H1 (cell line): ENCODE measurements at regions not wholly inside any gene's neighbourhood (a gene's known extent, or its start where the extent isn't known, plus 50 kb on each side); places are given as distances from the start of the nearest gene placed in this dataset.

Experiments
- CTCF ChIA-PET: fragments of 300-600 bp; sonication (Branson Sonifier 250); formaldehyde crosslinking; loops from one replicate; lab custom pipeline; 2021; ENCODE audit not compliant: partially characterized antibody; lab: Charles Lee
- POLR2A ChIA-PET: fragments of 300-600 bp; sonication (Branson Sonifier 250); formaldehyde crosslinking; loops from one replicate; lab custom pipeline; 2021; ENCODE audit warnings: inconsistent platforms; ENCODE audit not compliant: partially characterized antibody; lab: Charles Lee
- DNase-seq, 2 experiments: peaks; one replicate each; pipeline versions ENCODE4 v3.0.0 to v3.0.0-alpha.2; 2010 to 2022; ENCODE audit warnings: low spot score in 2 of 2, low read depth in 1 of 2, mixed read lengths in 1 of 2
- FAIRE-seq: peaks from 2 replicates; lab custom pipeline; 2011; peaks lifted over from hg19 to GRCh38; lab: Jason Lieb, UNC
- H2AFZ ChIP-seq: 2 replicates; pipeline ENCODE4 v1.8.1; 2012; ENCODE audit warnings: low read length, inconsistent platforms
- H2AK5ac ChIP-seq: 2 replicates; pipeline ENCODE4 v1.6.1; 2013; ENCODE audit warnings: low read depth, low read length
- H2BK120ac ChIP-seq: replicated peaks from 2 replicates; pipeline ENCODE3; 2013; ENCODE audit warnings: low read depth, low read length, inconsistent platforms
- H2BK12ac ChIP-seq: 2 replicates; pipeline ENCODE4 v1.6.1; 2013; ENCODE audit warnings: low read depth, low read length
- H2BK15ac ChIP-seq: 2 replicates; pipeline ENCODE4 v1.6.1; 2013; ENCODE audit warnings: low read length
- H2BK20ac ChIP-seq: 2 replicates; pipeline ENCODE4 v1.6.1; 2013; ENCODE audit warnings: low read length
- H2BK5ac ChIP-seq: 2 replicates; pipeline ENCODE4 v1.6.1; 2013; ENCODE audit warnings: low read depth, low read length
- H3K14ac ChIP-seq: 2 replicates; pipeline ENCODE4 v1.6.1; 2013; ENCODE audit warnings: inconsistent platforms; ENCODE audit not compliant: insufficient read length
- H3K18ac ChIP-seq: 2 replicates; pipeline ENCODE4 v1.6.1; 2013; ENCODE audit warnings: low read length; ENCODE audit errors: extremely low read depth
- H3K23ac ChIP-seq: 2 replicates; pipeline ENCODE4 v1.6.1; 2013; ENCODE audit warnings: inconsistent platforms; ENCODE audit not compliant: insufficient read length
- H3K23me2 ChIP-seq: 2 replicates; pipeline ENCODE4 v1.6.1; 2013; ENCODE audit warnings: low read depth, low read length
- H3K27ac ChIP-seq: 2 replicates; pipeline ENCODE4 v1.6.1; 2011; ENCODE audit warnings: low read depth, low read length, inconsistent platforms
- H3K27me3 ChIP-seq, 4 experiments: replicated peaks in 1 of 4; 1 replicate in 1 of 4; 2 replicates in 3 of 4; pipeline versions ENCODE4 v1.6.1 to v1.8.1; 2011 to 2013; ENCODE audit warnings: low read length in 3 of 4, mild to moderate bottlenecking in 3 of 4, inconsistent platforms in 2 of 4, mixed read lengths in 2 of 4, moderate library complexity in 1 of 4; ENCODE audit not compliant: control insufficient read depth in 3 of 4, insufficient read depth in 3 of 4; ENCODE audit errors: extremely low read depth in 1 of 4
- H3K36me3 ChIP-seq, 4 experiments: 2 replicates each; pipeline versions ENCODE4 v1.6.1 to v1.8.1; 2011 to 2013; ENCODE audit warnings: mild to moderate bottlenecking in 4 of 4, low read length in 3 of 4, moderate library complexity in 2 of 4, control low read depth in 1 of 4, inconsistent platforms in 1 of 4; ENCODE audit not compliant: insufficient read depth in 4 of 4, control insufficient read depth in 2 of 4
- H3K4ac ChIP-seq: replicated peaks from 2 replicates; pipeline ENCODE3; 2013; ENCODE audit warnings: low read length, low read depth, mixed read lengths, inconsistent platforms; ENCODE audit not compliant: insufficient read length
- H3K4me1 ChIP-seq, 4 experiments: replicated peaks in 1 of 4; 1 replicate in 1 of 4; 2 replicates in 3 of 4; pipeline versions ENCODE4 v1.6.1 to v1.8.1; 2011 to 2013; ENCODE audit warnings: low read length in 3 of 4, inconsistent platforms in 2 of 4, mixed read lengths in 1 of 4; ENCODE audit not compliant: insufficient read depth in 4 of 4, control insufficient read depth in 3 of 4
- H3K4me2 ChIP-seq, 2 experiments: 2 replicates each; pipeline versions ENCODE4 v1.6.1 to v1.8.1; 2011 to 2013; ENCODE audit warnings: low read depth in 2 of 2, low read length in 2 of 2, control low read depth in 1 of 2, inconsistent platforms in 1 of 2, mild to moderate bottlenecking in 1 of 2; ENCODE audit not compliant: insufficient read depth in 1 of 2
- H3K4me3 ChIP-seq, 4 experiments: fragments of 200-600, 300-600 bp in 1 of 4; sonication (generic), shearing (Covaris generic), sonication (Bioruptor Twin) in 1 of 4; 2 replicates each; pipeline versions ENCODE4 v1.5.1 to v1.8.1; 2011 to 2016; ENCODE audit warnings: low read length in 4 of 4, low read depth in 3 of 4, control low read depth in 2 of 4, inconsistent platforms in 2 of 4, mild to moderate bottlenecking in 2 of 4, mixed read lengths in 1 of 4, moderate library complexity in 1 of 4; ENCODE audit not compliant: insufficient read depth in 2 of 4; ENCODE audit errors: extremely low read depth in 1 of 4
- H3K56ac ChIP-seq: replicated peaks from 2 replicates; pipeline ENCODE3; 2013; ENCODE audit warnings: low read depth, mild to moderate bottlenecking, mixed read lengths, low read length, inconsistent platforms; ENCODE audit not compliant: insufficient read length
- H3K79me1 ChIP-seq: 2 replicates; pipeline ENCODE4 v1.6.1; 2013; ENCODE audit warnings: low read depth, low read length, control low read depth
- H3K79me2 ChIP-seq, 2 experiments: 2 replicates each; pipeline versions ENCODE4 v1.6.1 to v1.8.1; 2012 to 2013; ENCODE audit warnings: low read length in 2 of 2, mild to moderate bottlenecking in 2 of 2, inconsistent platforms in 1 of 2; ENCODE audit not compliant: insufficient read depth in 2 of 2, control insufficient read depth in 1 of 2
- H3K9ac ChIP-seq, 4 experiments: replicated peaks in 1 of 4; 1 replicate in 1 of 4; 2 replicates in 3 of 4; pipeline versions ENCODE4 v1.6.1 to v1.8.1; 2011 to 2013; ENCODE audit warnings: low read depth in 3 of 4, low read length in 3 of 4, control low read depth in 2 of 4, mild to moderate bottlenecking in 2 of 4, moderate library complexity in 2 of 4, inconsistent platforms in 1 of 4; ENCODE audit errors: extremely low read depth in 1 of 4
- H3K9me3 ChIP-seq, 2 experiments: 2 replicates each; pipeline versions ENCODE4 v1.6.1 to v1.8.1; 2012 to 2013; ENCODE audit warnings: mild to moderate bottlenecking in 2 of 2, moderate library complexity in 2 of 2, control low read depth in 1 of 2, inconsistent platforms in 1 of 2, low read depth in 1 of 2, low read length in 1 of 2, mixed read lengths in 1 of 2; ENCODE audit not compliant: insufficient read depth in 2 of 2
- H4K20me1 ChIP-seq, 2 experiments: replicated peaks in 1 of 2; 2 replicates each; pipeline versions ENCODE3 to v1.8.1; 2011 to 2013; ENCODE audit warnings: inconsistent platforms in 2 of 2, low read length in 2 of 2, mild to moderate bottlenecking in 1 of 2; ENCODE audit not compliant: insufficient read depth in 2 of 2, control insufficient read depth in 1 of 2
- H4K5ac ChIP-seq: 2 replicates; pipeline ENCODE4 v1.6.1; 2013; ENCODE audit warnings: low read length, low read depth, mixed read lengths, inconsistent platforms; ENCODE audit not compliant: insufficient read length
- H4K8ac ChIP-seq: 2 replicates; pipeline ENCODE4 v1.8.0; 2013; ENCODE audit warnings: mild to moderate bottlenecking, moderate library complexity, low read length, inconsistent platforms; ENCODE audit not compliant: insufficient read depth; ENCODE audit errors: extremely low read depth
- H4K91ac ChIP-seq: replicated peaks from 2 replicates; pipeline ENCODE3; 2013; ENCODE audit warnings: low read length, mixed read lengths, inconsistent platforms; ENCODE audit not compliant: insufficient read length
- ATF2 ChIP-seq: IDR thresholded peaks from 2 replicates; pipeline ENCODE4 v1.6.1; 2012; ENCODE audit warnings: low read length, inconsistent platforms
- ATF3 ChIP-seq: IDR thresholded peaks from 2 replicates; pipeline ENCODE4 v1.6.1; 2011; ENCODE audit warnings: low read depth, mild to moderate bottlenecking, low read length; ENCODE audit not compliant: insufficient read depth
- CHD1 ChIP-seq: IDR thresholded peaks from 2 replicates; pipeline ENCODE4 v1.6.1; 2012; ENCODE audit warnings: low read depth, low read length, improper control_type of control experiment
- EGR1 ChIP-seq: IDR thresholded peaks from 2 replicates; pipeline ENCODE4 v1.6.1; 2011; ENCODE audit warnings: low read depth, low read length, borderline replicate concordance
- FOSL1 ChIP-seq: IDR thresholded peaks from 2 replicates; pipeline ENCODE4 v1.6.1; 2011; ENCODE audit warnings: mild to moderate bottlenecking, low read depth, low read length, moderate library complexity; ENCODE audit not compliant: insufficient read depth
- HDAC2 ChIP-seq, 2 experiments: fragments of 300-600 bp in 1 of 2; sonication (generic) in 1 of 2; IDR thresholded peaks; 2 replicates each; pipeline ENCODE4 v1.6.1; 2011 to 2012; ENCODE audit warnings: low read depth in 2 of 2, low read length in 2 of 2, mild to moderate bottlenecking in 2 of 2, moderate library complexity in 2 of 2, borderline replicate concordance in 1 of 2, inconsistent platforms in 1 of 2
- NRF1 ChIP-seq: IDR thresholded peaks from 2 replicates; pipeline ENCODE4 v1.6.1; 2011; ENCODE audit warnings: mild to moderate bottlenecking, low read depth, low read length, improper control_type of control experiment
- RNF2 ChIP-seq: fragments of 200-900, 300-1000 bp; sonication (generic); IDR thresholded peaks from 2 replicates; pipeline ENCODE4 v1.7.1; 2016; ENCODE audit warnings: borderline replicate concordance, low read depth, mild to moderate bottlenecking, antibody characterized with exemption, low read length; ENCODE audit not compliant: poor library complexity, severe bottlenecking; ENCODE audit errors: missing control alignments
- RXRA ChIP-seq: IDR thresholded peaks from 2 replicates; pipeline ENCODE4 v1.6.1; 2011; ENCODE audit warnings: low read depth, mild to moderate bottlenecking, low read length, moderate library complexity; ENCODE audit not compliant: insufficient read depth
- SP4 ChIP-seq: IDR thresholded peaks from 2 replicates; pipeline ENCODE4 v1.6.1; 2012; ENCODE audit warnings: low read length, inconsistent platforms
- SUZ12 ChIP-seq: fragments of 200-600 bp; sonication (generic); IDR thresholded peaks from 2 replicates; pipeline ENCODE4 v1.6.1; 2012; ENCODE audit warnings: mild to moderate bottlenecking, inconsistent platforms, low read length, moderate library complexity, mixed read lengths
- ZNF274 ChIP-seq: IDR thresholded peaks from 2 replicates; pipeline ENCODE4 v1.7.0; 2012; ENCODE audit warnings: low read length, borderline replicate concordance; ENCODE audit errors: extremely low read depth
- WGBS, 2 experiments: shearing (Covaris generic) in 1 of 2; methylation state at CpG; one replicate each; pipeline versions ENCODE4 v1.1.6 to v1.1.7; 2013 to 2015; ENCODE audit warnings: low lambda C conversion rate in 2 of 2, mixed read lengths in 2 of 2, inconsistent platforms in 1 of 2, low coverage in 1 of 2, missing lambda C conversion rate in 1 of 2; ENCODE audit not compliant: insufficient replicate concordance in 2 of 2, insufficient coverage in 1 of 2, insufficient read length in 1 of 2; ENCODE audit errors: extremely low coverage in 1 of 2, missing lambda C conversion rate in 1 of 2; 5-methylcytosine and 5-hydroxymethylcytosine counted together

- Histone ChIP-seq H3K18ac (no peak overlapping the region), H2BK5ac (no peak overlapping the region), H3K4me2 (no peak overlapping the region), H2BK120ac (no peak overlapping the region), H2BK20ac (no peak overlapping the region), H3K4ac (no peak overlapping the region), H3K9me3 (no peaks in the 10 kb centered on the region), H4K91ac (no peak overlapping the region), H3K4me3 (no peak overlapping the region), H3K4me1 (no peaks in the 10 kb centered on the region), H3K27ac (no peak overlapping the region), H3K14ac (no peak overlapping the region), H3K79me2 (no peaks in the 10 kb centered on the region), H3K27me3 (no peaks in the 10 kb centered on the region), H3K56ac (no peak overlapping the region), H4K5ac (no peak overlapping the region), H3K23me2 (no peaks in the 10 kb centered on the region), H4K20me1 (no peaks in the 10 kb centered on the region), H4K8ac (no peak overlapping the region), H3K23ac (no peak overlapping the region), H3K36me3 (no peaks in the 10 kb centered on the region), H2AFZ (peak overlapping the region; percentile 12; the same call in 1 of the 2 replicates), H3K9ac (no peak overlapping the region), H2BK12ac (no peak overlapping the region), H2AK5ac (no peak overlapping the region), H2BK15ac (no peak overlapping the region), H3K79me1 (no peaks in the 10 kb centered on the region)
- FAIRE-seq: no peak
- ChIA-PET POLR2A (no interaction called here), CTCF (no interaction called here)
- 96% methylated on average over 2 of the region's 2 CpGs; no CpG with 5 or more reads in 1 of the 2 experiments for WGBS, 2 experiments
- no peak for DNase-seq
- no peak for TF ChIP-seq NRF1
- no peak for TF ChIP-seq CHD1
- TF ChIP-seq SUZ12: no peak
- TF ChIP-seq RNF2: no peak
- TF ChIP-seq FOSL1: no peak
- TF ChIP-seq RXRA: no peak
- no peak for TF ChIP-seq ATF3
- no peak for TF ChIP-seq EGR1
- no peak for TF ChIP-seq HDAC2 (IDR thresholded peaks at IDR 0.05; ENCODE audit: borderline replicate concordance in 1 of 2, low read depth in 2 of 2, low read length in 2 of 2)
- TF ChIP-seq ZNF274: no peak
- TF ChIP-seq ATF2: no peak
- TF ChIP-seq SP4: no peak
Measured at GRCh38 chr21:16162953-16163352, 433.2 kb downstream of the USP25 start.
